K562 (cell line): ENCODE measurements at regions not wholly inside any gene's neighbourhood (a gene's known extent, or its start where the extent isn't known, plus 50 kb on each side); places are given as distances from the start of the nearest gene placed in this dataset.

Experiments used
- CHD2 ChIP-seq: IDR thresholded peaks from 2 replicates; pipeline ENCODE4 v1.6.1; 2011; ENCODE audit warnings: low read depth, low read length
- CUX1 ChIP-seq: fragments of 200-800 bp; sonication (Bioruptor generic); IDR thresholded peaks from 2 replicates; pipeline ENCODE4 v1.6.1; 2016; ENCODE audit warnings: missing genetic modification characterization, missing compliant biosample characterization
- SIX5 ChIP-seq, 2 experiments: IDR thresholded peaks; 2 replicates each; pipeline ENCODE4 v1.6.1; 2011; ENCODE audit warnings: low read length in 2 of 2, borderline replicate concordance in 1 of 2, low read depth in 1 of 2, mild to moderate bottlenecking in 1 of 2, moderate library complexity in 1 of 2; ENCODE audit not compliant: insufficient read depth in 1 of 2

- TF ChIP-seq CUX1 = no peak
- no peak for TF ChIP-seq CHD2
- TF ChIP-seq SIX5 (IDR thresholded peaks at IDR 0.05; ENCODE audit: borderline replicate concordance in 1 of 2, insufficient read depth in 1 of 2, low read depth in 1 of 2, low read length in 2 of 2) = no peak
Measured at GRCh38 chr1:19010503-19010902, 54.0 kb upstream of the IFFO2 start.
